Breast epithelium (tissue), 4 donors: ENCODE measurements at regions not wholly inside any gene's neighbourhood (a gene's known extent, or its start where the extent isn't known, plus 50 kb on each side); places are given as distances from the start of the nearest gene placed in this dataset.

ENCODE experiments used
- DNase-seq, 2 donors: peaks; one replicate each; pipeline ENCODE4 v3.0.0-alpha.2; 2019; ENCODE audit warnings: low spot score in 2 of 2
- H3K27ac ChIP-seq, 2 donors: fragments of 200-600 bp; sonication (generic) in 1 of 2; one replicate each; pipeline ENCODE4 v1.5.1; 2016 to 2019; ENCODE audit warnings: mild to moderate bottlenecking in 1 of 2
- H3K27me3 ChIP-seq, 2 donors: fragments of 200-600 bp; sonication (generic) in 1 of 2; one replicate each; pipeline versions ENCODE4 v1.5.1 to v1.6.0; 2017 to 2019; ENCODE audit warnings: control low read depth in 1 of 2, mild to moderate bottlenecking in 1 of 2
- H3K36me3 ChIP-seq: fragments of 200-600 bp; one replicate; pipeline ENCODE4 v1.5.1; 2019
- H3K4me1 ChIP-seq, 2 donors: fragments of 200-600 bp; sonication (generic); one replicate each; pipeline ENCODE4 v1.5.1; 2016 to 2019; ENCODE audit warnings: control low read depth in 1 of 2
- H3K4me3 ChIP-seq, 3 donors: fragments of 200-600 bp; sonication (generic); 1 replicate in 2 of 3; 2 replicates in 1 of 3; pipeline ENCODE4 v1.5.1; 2016 to 2019; ENCODE audit warnings: mild to moderate bottlenecking in 3 of 3, moderate library complexity in 2 of 3
- H3K9me3 ChIP-seq, 2 donors: fragments of 200-600 bp; sonication (generic) in 1 of 2; one replicate each; pipeline ENCODE4 v1.5.1; 2016 to 2019; ENCODE audit warnings: control low read depth in 1 of 2
- CTCF ChIP-seq, 3 donors: fragments of 450-650 bp; IDR thresholded peaks; one replicate each; pipeline ENCODE4 v1.5.1; 2016 to 2017; ENCODE audit warnings: antibody characterized with exemption in 3 of 3, mild to moderate bottlenecking in 3 of 3, moderate library complexity in 3 of 3
- POLR2A ChIP-seq: fragments of 450-650 bp; IDR thresholded peaks from one replicate; pipeline ENCODE4 v1.6.1; 2016; ENCODE audit warnings: antibody characterized with exemption, mild to moderate bottlenecking, moderate library complexity
- POLR2AphosphoS5 ChIP-seq, 3 donors: sonication (generic); formaldehyde crosslinking; IDR thresholded peaks; one replicate each; pipeline ENCODE4 v1.6.1; 2017; ENCODE audit warnings: antibody characterized with exemption in 3 of 3
- intact Hi-C: fragments of 100-400 bp; cut with DNase I; formaldehyde crosslinking; loops from one replicate; pipeline ENCODE4 v1.15.1; 2023; ENCODE audit warnings: low total_unique reads

DNA sequence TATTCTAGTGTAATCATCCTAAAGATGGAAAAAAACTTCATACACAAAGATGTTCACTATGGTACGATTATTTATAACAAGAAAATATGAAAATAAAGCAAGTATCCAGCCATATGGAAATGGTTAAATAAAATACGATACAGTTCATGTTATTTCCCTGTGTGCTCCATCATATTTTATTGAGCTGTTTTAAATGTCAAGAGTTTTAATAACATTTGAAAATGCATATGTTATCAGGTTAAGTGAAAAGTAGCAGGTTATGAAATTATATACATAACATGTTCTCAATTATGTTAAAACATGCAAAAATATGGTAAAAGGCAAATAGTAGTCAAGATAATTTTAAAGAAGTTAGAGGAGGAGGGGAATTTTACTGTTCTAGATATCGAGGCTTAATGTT, 192.0 kb downstream of the HNRNPD start:
- TF ChIP-seq POLR2A (no peak), CTCF (IDR thresholded peaks at IDR 0.05) (no peak), POLR2AphosphoS5 (IDR thresholded peaks at IDR 0.05) (no peak)
- no peaks in the 10 kb centered on the region for H3K4me1 ChIP-seq
- no peaks in the 10 kb centered on the region for H3K36me3 ChIP-seq
- no peaks in the 10 kb centered on the region for H3K27me3 ChIP-seq
- H3K9me3 ChIP-seq: no peaks in the 10 kb centered on the region
- no peak overlapping the region for H3K4me3 ChIP-seq
- intact Hi-C loops: no loop called here
- H3K27ac ChIP-seq: no peak overlapping the region
- no peak for DNase-seq

GRCh38 chr4:82172186-82172585, 201.6 kb downstream of the HNRNPD start:
- Histone ChIP-seq H3K9me3 (peaks cover 3 to 10% of the 10 kb centered on the region in 2 donors), H3K4me1 (no peaks in the 10 kb centered on the region), H3K27ac (no peak overlapping the region), H3K4me3 (no peak overlapping the region), H3K36me3 (no peaks in the 10 kb centered on the region), H3K27me3 (no peaks in the 10 kb centered on the region)
- no peak for DNase-seq
- TF ChIP-seq POLR2A (no peak), POLR2AphosphoS5 (IDR thresholded peaks at IDR 0.05) (no peak), CTCF (IDR thresholded peaks at IDR 0.05) (no peak)
- intact Hi-C loops: no loop called here

GRCh38 chr4:82171531-82172155, 202.1 kb downstream of the HNRNPD start:
- no peak for TF ChIP-seq POLR2AphosphoS5 (IDR thresholded peaks at IDR 0.05)
- TF ChIP-seq POLR2A: no peak
- TF ChIP-seq CTCF (IDR thresholded peaks at IDR 0.05): no peak
- intact Hi-C loops: no loop called here
- H3K4me1 ChIP-seq: no peaks in the 10 kb centered on the region

DNA sequence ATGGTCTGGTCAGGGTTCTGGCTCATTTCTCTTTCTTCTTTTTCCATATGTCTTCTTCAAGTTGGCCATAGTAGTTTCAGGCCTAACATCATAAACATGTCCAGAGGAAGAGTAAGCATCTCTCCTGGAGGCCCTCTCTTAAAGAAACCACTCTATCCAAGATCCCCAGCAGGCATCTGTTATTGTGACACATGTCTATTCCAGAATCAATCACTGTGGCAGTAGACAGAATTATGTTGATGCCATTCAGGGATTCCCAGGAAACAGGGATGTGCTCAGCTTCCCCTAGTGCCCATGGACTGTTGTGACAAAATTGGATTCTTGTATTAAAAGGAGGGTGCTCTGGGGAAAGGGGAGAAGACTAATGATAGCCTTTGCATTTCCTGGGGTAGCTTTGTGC, 224.0 kb downstream of the HNRNPD start:
- Histone ChIP-seq H3K4me3 (no peak overlapping the region), H3K9me3 (no peaks in the 10 kb centered on the region), H3K4me1 (no peaks in the 10 kb centered on the region), H3K36me3 (no peaks in the 10 kb centered on the region), H3K27ac (no peak overlapping the region), H3K27me3 (no peaks in the 10 kb centered on the region)
- intact Hi-C loops: no loop called here
- DNase-seq: no peak
- TF ChIP-seq POLR2A: no peak
- no peak for TF ChIP-seq POLR2AphosphoS5 (IDR thresholded peaks at IDR 0.05)
- no peak for TF ChIP-seq CTCF (IDR thresholded peaks at IDR 0.05)

More at GRCh38 chr4:82171531-82172155, 202.1 kb downstream of the HNRNPD start:
- Histone ChIP-seq H3K9me3 (peaks cover 3 to 10% of the 10 kb centered on the region in 2 donors), H3K27ac (no peak overlapping the region), H3K27me3 (no peaks in the 10 kb centered on the region), H3K4me3 (no peak overlapping the region), H3K36me3 (no peaks in the 10 kb centered on the region)
- no peak for DNase-seq

DNA sequence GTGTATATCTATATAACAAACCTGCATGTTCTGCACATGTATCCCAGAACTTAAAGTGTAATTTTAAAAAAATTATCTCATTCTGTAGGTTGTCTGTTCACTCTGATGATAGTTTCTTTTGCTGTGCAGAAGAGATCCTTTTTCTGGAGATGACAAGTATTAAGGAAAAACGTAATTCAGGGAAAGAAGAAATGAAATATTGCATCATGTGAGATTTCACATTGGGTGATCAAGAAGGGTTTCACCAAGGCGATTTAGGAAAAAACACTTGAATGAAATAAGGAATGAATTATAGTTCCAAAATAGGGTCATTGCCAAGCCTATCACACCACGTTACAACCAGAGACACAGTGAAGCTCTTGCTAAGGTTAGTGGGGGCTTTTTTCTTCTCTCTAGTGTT, 227.9 kb downstream of the HNRNPD start:
- Histone ChIP-seq H3K4me3 (no peak overlapping the region), H3K27me3 (no peaks in the 10 kb centered on the region), H3K27ac (no peak overlapping the region), H3K4me1 (no peaks in the 10 kb centered on the region), H3K36me3 (no peaks in the 10 kb centered on the region), H3K9me3 (no peaks in the 10 kb centered on the region)
- TF ChIP-seq POLR2A (no peak), CTCF (IDR thresholded peaks at IDR 0.05) (no peak), POLR2AphosphoS5 (IDR thresholded peaks at IDR 0.05) (no peak)
- DNase-seq: no peak
- intact Hi-C loops: no loop called here
